PC-9 (cell line): ENCODE measurements at regions not wholly inside any gene's neighbourhood (a gene's known extent, or its start where the extent isn't known, plus 50 kb on each side); places are given as distances from the start of the nearest gene placed in this dataset.
"Not testable (repeated sequence)": the region's sequence is repeated elsewhere in the genome, so short reads cannot be mapped to it uniquely, and the experiment has no call there.

Experiments used
- BruUV-seq: library from RNA; stranded (reverse); fragments of 400-500 nt; replicated peaks from 2 replicates; lab custom pipeline; 2021; lab: Mats Ljungman, UMichigan
- CTCF ChIA-PET: fragments of 300-600 bp; sonication (Branson Sonifier 250); formaldehyde crosslinking; loops from one replicate; lab custom pipeline; 2022; ENCODE audit warnings: antibody characterized with exemption; lab: Charles Lee
- POLR2A ChIA-PET: fragments of 300-600 bp; sonication (Branson Sonifier 250); formaldehyde crosslinking; loops from one replicate; lab custom pipeline; 2022; ENCODE audit warnings: antibody characterized with exemption; ENCODE audit not compliant: unreplicated experiment; lab: Charles Lee
- DNase-seq, 2 experiments: peaks; one replicate each; pipeline versions ENCODE4 v3.0.0 to v3.0.0-alpha.2; 2015 to 2022; ENCODE audit warnings: mixed read lengths in 1 of 2
- H2AFZ ChIP-seq: fragments of 200-600 bp; sonication (generic); 2 replicates; pipeline ENCODE4 v1.8.1; 2017; ENCODE audit warnings: antibody characterized with exemption
- H3F3A ChIP-seq: fragments of 200-600 bp; sonication (generic); 2 replicates; pipeline ENCODE4 v1.8.1; 2017; ENCODE audit warnings: antibody characterized with exemption, mild to moderate bottlenecking, low read depth; ENCODE audit not compliant: insufficient read depth
- H3K27ac ChIP-seq: fragments of 200-600 bp; sonication (generic); 2 replicates; pipeline ENCODE4 v1.6.1; 2016; ENCODE audit warnings: mixed run types
- H3K27me3 ChIP-seq: fragments of 200-600 bp; sonication (generic); 2 replicates; pipeline ENCODE4 v1.6.1; 2016; ENCODE audit warnings: low read depth, mixed run types; ENCODE audit not compliant: insufficient read depth
- H3K36me3 ChIP-seq: fragments of 200-600 bp; sonication (generic); 2 replicates; pipeline ENCODE4 v1.6.1; 2016; ENCODE audit warnings: low read depth, mixed run types
- H3K4me1 ChIP-seq: fragments of 200-600 bp; sonication (generic); replicated peaks from 2 replicates; pipeline ENCODE4 v1.6.1; 2016; ENCODE audit warnings: mixed run types; ENCODE audit not compliant: insufficient read depth
- H3K4me2 ChIP-seq: fragments of 200-600 bp; sonication (generic); 2 replicates; pipeline ENCODE4 v1.6.1; 2017; ENCODE audit warnings: mixed run types
- H3K4me3 ChIP-seq: fragments of 200-600 bp; sonication (generic); 2 replicates; pipeline ENCODE4 v1.6.1; 2016; ENCODE audit warnings: mixed run types
- H3K79me2 ChIP-seq: fragments of 200-600 bp; sonication (generic); 2 replicates; pipeline ENCODE4 v1.6.1; 2017; ENCODE audit warnings: low read depth, mixed run types
- H3K9me2 ChIP-seq: fragments of 200-600 bp; sonication (generic); 2 replicates; pipeline ENCODE4 v1.8.1; 2017; ENCODE audit warnings: mild to moderate bottlenecking; ENCODE audit not compliant: insufficient read depth
- H3K9me3 ChIP-seq: fragments of 200-600 bp; sonication (generic); 2 replicates; pipeline ENCODE4 v1.8.1; 2016; ENCODE audit warnings: low read depth; ENCODE audit not compliant: insufficient read depth
- H4K20me1 ChIP-seq: fragments of 200-600 bp; sonication (generic); 2 replicates; pipeline ENCODE4 v1.8.1; 2017; ENCODE audit not compliant: insufficient read depth
- EZH2 ChIP-seq: fragments of 200-600 bp; sonication (generic); IDR thresholded peaks from 2 replicates; pipeline ENCODE4 v1.8.0; 2017; ENCODE audit warnings: antibody characterized with exemption, low read depth
- intact Hi-C: fragments of 100-400 bp; cut with micrococcal nuclease; formaldehyde crosslinking; loops from one replicate; pipeline ENCODE4 v1.10.0; 2022; ENCODE audit not compliant: unreplicated experiment
- TF ChIP-seq, protein P1 (sequence below): fragments of 200-600 bp; sonication (generic); conservative IDR thresholded peaks from 2 replicates; pipeline ENCODE4 v1.6.1; 2017; ENCODE audit warnings: mixed run types, antibody characterized with exemption, mild to moderate bottlenecking, moderate library complexity

DNA sequence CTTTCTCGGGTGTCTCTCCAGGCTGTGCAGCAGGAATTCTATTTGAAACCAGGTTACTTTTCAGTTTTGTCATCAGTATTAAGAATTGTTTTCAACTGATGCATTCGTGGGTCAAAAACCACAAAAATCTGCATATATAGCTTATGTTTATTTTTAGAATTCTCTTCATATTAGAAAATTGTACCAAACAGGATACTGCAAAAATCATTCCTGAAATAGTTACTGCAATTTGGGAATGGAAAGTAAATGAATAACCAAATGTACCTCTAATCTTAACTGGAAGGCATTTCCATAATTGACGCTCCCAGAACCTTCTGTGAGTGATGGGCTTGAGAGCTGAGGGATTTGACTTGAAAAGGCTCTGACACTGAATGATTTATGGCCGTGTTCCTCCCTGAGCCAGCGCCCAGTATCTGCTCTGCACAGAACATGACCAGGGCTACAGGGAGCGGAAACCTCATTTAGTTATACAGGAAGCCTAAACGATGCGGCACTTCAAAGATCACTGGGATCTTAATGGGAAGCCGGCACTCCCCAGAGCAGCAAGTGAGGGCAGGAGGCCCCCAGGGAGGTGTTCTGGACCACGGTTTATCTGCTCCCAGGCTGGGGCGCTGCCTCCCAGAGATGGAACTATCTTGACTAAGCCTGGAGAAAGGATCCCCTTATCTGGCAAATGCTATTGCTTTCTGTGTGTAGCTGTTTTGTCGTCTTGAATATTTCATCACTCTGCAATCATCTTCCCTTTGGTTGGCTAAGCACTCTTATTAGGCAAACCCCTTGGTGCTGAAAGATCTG is 446.0 kb downstream of the QKI start:
- CTCF ChIA-PET: no interaction called here
- Histone ChIP-seq H3K9me2 (no peaks in the 10 kb centered on the region), H3K4me1 (no peaks in the 10 kb centered on the region), H3K27me3 (peaks cover 53% of the 10 kb centered on the region), H3K4me2 (no peak overlapping the region), H3F3A (no peaks in the 10 kb centered on the region), H3K36me3 (no peaks in the 10 kb centered on the region), H3K9me3 (no peaks in the 10 kb centered on the region), H3K27ac (no peak overlapping the region), H3K79me2 (no peaks in the 10 kb centered on the region), H3K4me3 (no peak overlapping the region), H4K20me1 (no peaks in the 10 kb centered on the region), H2AFZ (no peak overlapping the region)
- TF ChIP-seq, protein P1, sequence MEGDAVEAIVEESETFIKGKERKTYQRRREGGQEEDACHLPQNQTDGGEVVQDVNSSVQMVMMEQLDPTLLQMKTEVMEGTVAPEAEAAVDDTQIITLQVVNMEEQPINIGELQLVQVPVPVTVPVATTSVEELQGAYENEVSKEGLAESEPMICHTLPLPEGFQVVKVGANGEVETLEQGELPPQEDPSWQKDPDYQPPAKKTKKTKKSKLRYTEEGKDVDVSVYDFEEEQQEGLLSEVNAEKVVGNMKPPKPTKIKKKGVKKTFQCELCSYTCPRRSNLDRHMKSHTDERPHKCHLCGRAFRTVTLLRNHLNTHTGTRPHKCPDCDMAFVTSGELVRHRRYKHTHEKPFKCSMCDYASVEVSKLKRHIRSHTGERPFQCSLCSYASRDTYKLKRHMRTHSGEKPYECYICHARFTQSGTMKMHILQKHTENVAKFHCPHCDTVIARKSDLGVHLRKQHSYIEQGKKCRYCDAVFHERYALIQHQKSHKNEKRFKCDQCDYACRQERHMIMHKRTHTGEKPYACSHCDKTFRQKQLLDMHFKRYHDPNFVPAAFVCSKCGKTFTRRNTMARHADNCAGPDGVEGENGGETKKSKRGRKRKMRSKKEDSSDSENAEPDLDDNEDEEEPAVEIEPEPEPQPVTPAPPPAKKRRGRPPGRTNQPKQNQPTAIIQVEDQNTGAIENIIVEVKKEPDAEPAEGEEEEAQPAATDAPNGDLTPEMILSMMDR: no peak
- TF ChIP-seq EZH2: no peak
- no TSS peak for BruUV-seq
- intact Hi-C loops: no loop called here
- no peak for DNase-seq
- POLR2A ChIA-PET: no interaction called here

DNA sequence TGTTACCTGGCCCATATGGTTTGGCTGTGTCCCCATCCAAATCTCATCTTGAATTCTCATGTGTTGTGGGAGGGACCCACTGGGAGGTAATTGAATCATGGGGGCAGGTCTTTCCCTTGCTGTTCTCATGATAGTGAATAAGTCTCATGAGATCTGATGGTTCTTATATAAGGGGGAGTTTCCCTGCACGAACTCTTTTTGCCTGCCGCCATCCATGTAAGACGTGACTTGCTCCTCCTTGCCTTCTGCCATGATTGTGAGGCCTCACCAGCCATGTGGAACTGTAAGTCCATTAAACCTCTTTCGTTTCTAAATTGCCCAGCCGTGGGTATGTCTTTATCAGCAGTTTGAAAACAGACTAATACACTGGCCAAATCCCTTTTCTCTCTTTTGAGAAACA is 444.4 kb downstream of the QKI start:
- H3K36me3 ChIP-seq, BruUV-seq, H3K79me2 ChIP-seq, H3K4me3 ChIP-seq, H2AFZ ChIP-seq, H4K20me1 ChIP-seq, H3K4me1 ChIP-seq, DNase-seq, H3K27ac ChIP-seq, H3K9me3 ChIP-seq, intact Hi-C loops, H3K9me2 ChIP-seq, POLR2A ChIA-PET, H3F3A ChIP-seq, CTCF ChIA-PET, H3K4me2 ChIP-seq: not testable (repeated sequence)
- peaks cover 40% of the 10 kb centered on the region for H3K27me3 ChIP-seq

DNA sequence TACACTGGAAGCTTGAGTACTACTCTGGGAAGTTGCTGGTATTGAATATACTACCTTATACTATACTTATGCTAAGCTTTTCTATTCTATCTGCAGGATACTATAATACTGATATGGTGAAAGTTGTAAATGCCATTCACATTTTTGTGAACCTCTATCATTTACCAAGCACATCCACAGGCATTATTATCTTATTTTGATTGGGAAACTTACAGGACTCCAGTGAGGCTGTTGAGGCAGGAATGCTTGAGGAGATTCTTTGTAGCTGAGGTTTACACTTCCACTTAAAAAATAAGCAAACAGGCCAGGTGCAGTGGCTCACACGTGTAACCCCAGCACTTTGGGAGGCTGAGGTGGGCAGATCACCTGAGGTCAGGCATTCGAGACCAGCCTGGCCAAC is 442.9 kb downstream of the QKI start:
- Histone ChIP-seq H3K4me2 (no peak overlapping the region), H3K4me1 (no peaks in the 10 kb centered on the region), H4K20me1 (no peaks in the 10 kb centered on the region), H3K79me2 (no peaks in the 10 kb centered on the region), H3K9me2 (no peaks in the 10 kb centered on the region), H3K9me3 (no peaks in the 10 kb centered on the region), H3F3A (no peaks in the 10 kb centered on the region), H3K36me3 (no peaks in the 10 kb centered on the region), H3K4me3 (no peak overlapping the region), H3K27me3 (peaks cover 28% of the 10 kb centered on the region), H2AFZ (no peak overlapping the region), H3K27ac (no peak overlapping the region)
- POLR2A ChIA-PET: no interaction called here
- intact Hi-C loops: no loop called here
- no peak for DNase-seq
- TF ChIP-seq, protein P1: no peak
- TF ChIP-seq EZH2: no peak
- CTCF ChIA-PET: no interaction called here
- no TSS peak for BruUV-seq

DNA sequence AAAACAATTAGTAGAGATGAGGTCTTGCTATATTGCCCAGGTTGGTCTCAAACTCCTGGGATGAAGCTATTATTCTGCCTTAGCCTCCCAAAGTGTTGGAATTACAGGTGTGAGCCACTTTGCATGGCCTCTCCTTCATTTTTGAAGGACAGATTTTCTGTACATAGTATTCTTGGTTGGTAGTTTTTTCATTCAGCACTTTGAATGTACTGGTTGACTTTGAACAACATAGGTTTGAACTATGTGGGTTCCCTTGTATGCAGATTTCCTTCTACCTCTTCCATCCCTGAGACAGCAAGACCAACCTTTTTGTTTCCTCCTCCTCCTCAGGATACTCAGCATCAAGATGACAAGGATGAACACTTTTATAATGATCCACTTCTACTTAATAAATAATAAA is 436.4 kb downstream of the QKI start:
- ChIA-PET POLR2A (no interaction called here), CTCF (no interaction called here)
- H3K9me2 ChIP-seq: no peaks in the 10 kb centered on the region
- H3K9me3 ChIP-seq: no peaks in the 10 kb centered on the region
- no peaks in the 10 kb centered on the region for H3F3A ChIP-seq
- H3K79me2 ChIP-seq: no peaks in the 10 kb centered on the region
- no peaks in the 10 kb centered on the region for H3K4me1 ChIP-seq
- no peak overlapping the region for H2AFZ ChIP-seq
- no peak overlapping the region for H3K4me2 ChIP-seq
- H3K4me3 ChIP-seq: no peak overlapping the region
- no TSS peak for BruUV-seq
- no peak for DNase-seq
- H3K27me3 ChIP-seq: no peaks in the 10 kb centered on the region
- intact Hi-C loops: no loop called here
- H3K36me3 ChIP-seq: no peaks in the 10 kb centered on the region
- TF ChIP-seq, protein P1: no peak
- no peak for TF ChIP-seq EZH2
- no peaks in the 10 kb centered on the region for H4K20me1 ChIP-seq
- no peak overlapping the region for H3K27ac ChIP-seq
